Endothelial cell of umbilical vein (primary cell): ENCODE measurements at regions not wholly inside any gene's neighbourhood (a gene's known extent, or its start where the extent isn't known, plus 50 kb on each side); places are given as distances from the start of the nearest gene placed in this dataset.

Experiments used
- BruUV-seq: library from RNA; stranded (reverse); fragments of 400-500 nt; replicated peaks from 2 replicates; lab custom pipeline; 2021; lab: Mats Ljungman, UMichigan
- CTCF ChIA-PET: fragments of 300-600, 350-600 bp; sonication (Branson Sonifier 250); formaldehyde crosslinking; loops from one replicate; lab custom pipeline; 2021; ENCODE audit warnings: antibody characterized with exemption, inconsistent platforms; lab: Charles Lee
- POLR2A ChIA-PET: fragments of 300-600, 350-600 bp; sonication (Branson Sonifier 250); formaldehyde crosslinking; loops from one replicate; lab custom pipeline; 2021; ENCODE audit warnings: antibody characterized with exemption, inconsistent platforms; lab: Charles Lee
- DNase-seq: peaks from one replicate; pipeline ENCODE4 v3.0.0-alpha.2; 2011; ENCODE audit warnings: low read depth, low spot score
- FAIRE-seq: peaks from 2 replicates; lab custom pipeline; 2011; peaks lifted over from hg19 to GRCh38; lab: Jason Lieb, UNC
- H2AFZ ChIP-seq: 2 replicates; pipeline ENCODE4 v1.6.0; 2012; ENCODE audit warnings: low read depth, low read length, control low read depth, inconsistent platforms
- H3K27ac ChIP-seq: 2 replicates; pipeline ENCODE4 v1.5.1; 2011; ENCODE audit warnings: low read depth, mild to moderate bottlenecking, control low read depth, low read length, moderate library complexity; ENCODE audit not compliant: insufficient read depth
- H3K27me3 ChIP-seq, 2 experiments: 2 replicates each; pipeline versions ENCODE4 v1.6.0 to v1.6.1; 2011; ENCODE audit warnings: low read length in 2 of 2, mixed read lengths in 1 of 2; ENCODE audit not compliant: control insufficient read depth in 2 of 2, insufficient read depth in 2 of 2
- H3K36me3 ChIP-seq, 2 experiments: 2 replicates in 1 of 2; 3 replicates in 1 of 2; pipeline ENCODE4 v1.5.1; 2011; ENCODE audit warnings: low read length in 2 of 2, mild to moderate bottlenecking in 1 of 2, moderate library complexity in 1 of 2; ENCODE audit not compliant: control insufficient read depth in 2 of 2, insufficient read depth in 2 of 2; ENCODE audit errors: extremely low read depth in 1 of 2
- H3K4me1 ChIP-seq: 3 replicates; pipeline ENCODE4 v1.5.1; 2011; ENCODE audit warnings: mild to moderate bottlenecking, low read length; ENCODE audit not compliant: control insufficient read depth, insufficient read depth; ENCODE audit errors: extremely low read depth
- H3K4me2 ChIP-seq: 2 replicates; pipeline ENCODE4 v1.6.1; 2011; ENCODE audit warnings: low read length, control low read depth, mixed read lengths; ENCODE audit not compliant: insufficient read depth
- H3K4me3 ChIP-seq, 3 experiments: fragments of 200-600 bp in 1 of 3; sonication (generic), shearing (Covaris generic) in 1 of 3; replicated peaks in 1 of 3; 2 replicates each; pipeline ENCODE4 v1.5.1; 2011 to 2016; ENCODE audit warnings: control low read depth in 3 of 3, low read length in 3 of 3, mild to moderate bottlenecking in 2 of 3, inconsistent platforms in 1 of 3, low read depth in 1 of 3, moderate library complexity in 1 of 3; ENCODE audit not compliant: insufficient read depth in 1 of 3
- H3K79me2 ChIP-seq: 2 replicates; pipeline ENCODE4 v1.6.0; 2012; ENCODE audit warnings: low read length, inconsistent platforms; ENCODE audit not compliant: control insufficient read depth, insufficient read depth
- H3K9ac ChIP-seq: replicated peaks from 2 replicates; pipeline ENCODE3; 2011; ENCODE audit warnings: low read length, control low read depth; ENCODE audit not compliant: insufficient read depth; ENCODE audit errors: extremely low read depth
- H3K9me1 ChIP-seq: replicated peaks from 3 replicates; pipeline ENCODE4 v1.6.0; 2011; ENCODE audit warnings: mild to moderate bottlenecking, low read length; ENCODE audit not compliant: control insufficient read depth, insufficient read depth; ENCODE audit errors: extremely low read depth
- H3K9me3 ChIP-seq: replicated peaks from 2 replicates; pipeline ENCODE4 v1.5.1; 2012; ENCODE audit warnings: low read length, inconsistent platforms; ENCODE audit not compliant: control insufficient read depth, insufficient read depth
- H4K20me1 ChIP-seq: replicated peaks from 2 replicates; pipeline ENCODE3; 2011; ENCODE audit warnings: mild to moderate bottlenecking, low read length; ENCODE audit not compliant: control insufficient read depth, insufficient read depth; ENCODE audit errors: extremely low read depth
- EZH2 ChIP-seq: IDR thresholded peaks from 2 replicates; pipeline ENCODE4 v1.6.1; 2012; ENCODE audit warnings: borderline replicate concordance, low read depth, mild to moderate bottlenecking, moderate library complexity, low read length, inconsistent platforms; ENCODE audit not compliant: severe bottlenecking
- FOS ChIP-seq: IDR thresholded peaks from 2 replicates; pipeline ENCODE4 v1.6.1; 2011; ENCODE audit warnings: mild to moderate bottlenecking, low read length, moderate library complexity, borderline replicate concordance; ENCODE audit not compliant: insufficient read depth
- GATA2 ChIP-seq: IDR thresholded peaks from 2 replicates; pipeline ENCODE4 v1.7.0; 2011; ENCODE audit warnings: low read depth, mild to moderate bottlenecking, moderate library complexity, mixed read lengths, low read length; ENCODE audit not compliant: insufficient read length, insufficient read depth
- JUN ChIP-seq: IDR thresholded peaks from 2 replicates; pipeline ENCODE4 v1.6.1; 2011; ENCODE audit warnings: borderline replicate concordance, low read depth; ENCODE audit not compliant: insufficient read length, insufficient read depth
- MYC ChIP-seq: IDR thresholded peaks from one replicate; pipeline ENCODE4 v1.6.1; 2011; ENCODE audit warnings: mild to moderate bottlenecking, low read depth, low read length
- POLR2A ChIP-seq: IDR thresholded peaks from 2 replicates; pipeline ENCODE4 v1.6.1; 2012; ENCODE audit warnings: low read depth, mild to moderate bottlenecking, control low read depth, low read length
- POLR2AphosphoS5 ChIP-seq: IDR thresholded peaks from 2 replicates; pipeline ENCODE4 v1.6.1; 2012; ENCODE audit warnings: low read depth, mild to moderate bottlenecking, control low read depth, low read length, moderate library complexity; ENCODE audit not compliant: insufficient read depth
- dilution Hi-C: fragments of 300-500 bp; cut with MboI; formaldehyde crosslinking; loops from one replicate; pipeline ENCODE4 v1.15.0; 2019; ENCODE audit warnings: low sequenced_read_pairs; ENCODE audit not compliant: extremely low pct_ligation_motif_present
- intact Hi-C: fragments of 100-400 bp; cut with micrococcal nuclease; formaldehyde crosslinking; loops from one replicate; pipeline ENCODE4 v1.10.0; 2022
- TF ChIP-seq, protein P1 (sequence below), 2 donors: IDR thresholded peaks; 1 replicate in 1 of 2; 2 replicates in 1 of 2; pipeline ENCODE4 v1.5.1; 2011; ENCODE audit warnings: low read length in 2 of 2, mild to moderate bottlenecking in 2 of 2, moderate library complexity in 2 of 2, control low read depth in 1 of 2, inconsistent platforms in 1 of 2, low read depth in 1 of 2; ENCODE audit not compliant: insufficient read depth in 1 of 2; ENCODE audit errors: extremely low read depth in 1 of 2
- TF ChIP-seq, protein P2 (sequence below): IDR thresholded peaks from 2 replicates; pipeline ENCODE4 v1.6.1; 2011; ENCODE audit not compliant: insufficient read depth, insufficient read length

DNA sequence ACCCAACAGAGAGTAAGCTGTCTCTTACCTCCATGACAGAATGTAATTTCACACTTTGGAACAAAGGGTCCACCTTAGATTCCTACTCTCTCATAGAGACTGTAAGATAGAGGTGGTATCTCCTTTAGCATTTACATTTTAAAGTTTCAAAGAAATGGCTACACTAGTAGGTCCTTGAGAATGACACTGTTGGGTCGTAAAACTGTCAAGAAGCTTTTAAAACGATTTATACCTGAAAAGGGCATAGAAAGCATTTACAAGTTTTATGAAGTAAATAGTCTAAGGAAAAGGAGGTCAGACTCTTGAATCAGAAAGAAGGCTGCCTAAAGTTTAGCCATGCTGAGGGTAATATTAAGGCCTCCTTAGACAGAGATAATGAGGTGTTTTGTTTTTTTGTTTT is 1212.4 kb upstream of the PHF14 start:
- Histone ChIP-seq H3K4me1 (no peaks in the 10 kb centered on the region), H4K20me1 (no peaks in the 10 kb centered on the region), H3K9ac (no peak overlapping the region), H3K9me3 (no peaks in the 10 kb centered on the region), H3K27me3 (no peaks in the 10 kb centered on the region), H2AFZ (no peak overlapping the region), H3K79me2 (no peaks in the 10 kb centered on the region), H3K4me2 (no peak overlapping the region), H3K36me3 (no peaks in the 10 kb centered on the region), H3K4me3 (no peak overlapping the region), H3K27ac (no peak overlapping the region), H3K9me1 (no peaks in the 10 kb centered on the region)
- FAIRE-seq (no peak), DNase-seq (no peak)
- ChIA-PET CTCF (no interaction called here), POLR2A (no interaction called here)
- intact Hi-C loops: no loop called here
- TF ChIP-seq MYC (no peak), POLR2AphosphoS5 (no peak), FOS (no peak), GATA2 (no peak), JUN (no peak), EZH2 (no peak), POLR2A (no peak)
- TF ChIP-seq, protein P1, sequence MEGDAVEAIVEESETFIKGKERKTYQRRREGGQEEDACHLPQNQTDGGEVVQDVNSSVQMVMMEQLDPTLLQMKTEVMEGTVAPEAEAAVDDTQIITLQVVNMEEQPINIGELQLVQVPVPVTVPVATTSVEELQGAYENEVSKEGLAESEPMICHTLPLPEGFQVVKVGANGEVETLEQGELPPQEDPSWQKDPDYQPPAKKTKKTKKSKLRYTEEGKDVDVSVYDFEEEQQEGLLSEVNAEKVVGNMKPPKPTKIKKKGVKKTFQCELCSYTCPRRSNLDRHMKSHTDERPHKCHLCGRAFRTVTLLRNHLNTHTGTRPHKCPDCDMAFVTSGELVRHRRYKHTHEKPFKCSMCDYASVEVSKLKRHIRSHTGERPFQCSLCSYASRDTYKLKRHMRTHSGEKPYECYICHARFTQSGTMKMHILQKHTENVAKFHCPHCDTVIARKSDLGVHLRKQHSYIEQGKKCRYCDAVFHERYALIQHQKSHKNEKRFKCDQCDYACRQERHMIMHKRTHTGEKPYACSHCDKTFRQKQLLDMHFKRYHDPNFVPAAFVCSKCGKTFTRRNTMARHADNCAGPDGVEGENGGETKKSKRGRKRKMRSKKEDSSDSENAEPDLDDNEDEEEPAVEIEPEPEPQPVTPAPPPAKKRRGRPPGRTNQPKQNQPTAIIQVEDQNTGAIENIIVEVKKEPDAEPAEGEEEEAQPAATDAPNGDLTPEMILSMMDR (IDR thresholded peaks at IDR 0.05; ENCODE audit: extremely low read depth in 1 of 2, insufficient read depth in 1 of 2, low read depth in 1 of 2, low read length in 2 of 2): no peak
- TF ChIP-seq, protein P2, sequence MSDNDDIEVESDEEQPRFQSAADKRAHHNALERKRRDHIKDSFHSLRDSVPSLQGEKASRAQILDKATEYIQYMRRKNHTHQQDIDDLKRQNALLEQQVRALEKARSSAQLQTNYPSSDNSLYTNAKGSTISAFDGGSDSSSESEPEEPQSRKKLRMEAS: no peak
- dilution Hi-C loops: no loop called here
- BruUV-seq: no TSS peak
